HEK293T (cell line): ENCODE measurements at regions not wholly inside any gene's neighbourhood (a gene's known extent, or its start where the extent isn't known, plus 50 kb on each side); places are given as distances from the start of the nearest gene placed in this dataset.

ENCODE experiments used
- CTCF ChIA-PET: fragments of 350-600 bp; formaldehyde crosslinking; extraction: SDS; loops from one replicate; lab custom pipeline; 2021; ENCODE audit warnings: antibody characterized with exemption, inconsistent platforms; lab: Yijun Ruan, JAX
- POLR2A ChIA-PET: fragments of 350-600 bp; formaldehyde crosslinking; extraction: SDS; loops from one replicate; lab custom pipeline; 2020; ENCODE audit warnings: antibody characterized with exemption, inconsistent platforms; lab: Yijun Ruan, JAX
- DNase-seq: peaks from one replicate; pipeline ENCODE4 v3.0.0; 2012; ENCODE audit warnings: mixed read lengths; ENCODE audit errors: extremely low spot score
- ARNT ChIP-seq: fragments of 450-650 bp; IDR thresholded peaks from 2 replicates; pipeline ENCODE4 v1.6.1; 2017; ENCODE audit warnings: mild to moderate bottlenecking
- BHLHE40 ChIP-seq: fragments of 450-650 bp; IDR thresholded peaks from 2 replicates; pipeline ENCODE4 v1.6.1; 2016; ENCODE audit warnings: mild to moderate bottlenecking, moderate library complexity, borderline replicate concordance
- CTBP1 ChIP-seq: fragments of 450-650 bp; IDR thresholded peaks from 2 replicates; pipeline ENCODE4 v1.6.1; 2016; ENCODE audit warnings: borderline replicate concordance
- ELF4 ChIP-seq: fragments of 450-650 bp; IDR thresholded peaks from 2 replicates; pipeline ENCODE4 v1.6.1; 2017; ENCODE audit warnings: antibody characterized with exemption
- FOXA1 ChIP-seq: fragments of 450-650 bp; IDR thresholded peaks from 2 replicates; pipeline ENCODE4 v1.6.1; 2016; ENCODE audit warnings: mild to moderate bottlenecking
- FOXK2 ChIP-seq: fragments of 450-650 bp; IDR thresholded peaks from 2 replicates; pipeline ENCODE4 v1.6.1; 2016; ENCODE audit warnings: mild to moderate bottlenecking
- FOXM1 ChIP-seq: fragments of 450-650 bp; IDR thresholded peaks from 2 replicates; pipeline ENCODE4 v1.6.1; 2017; ENCODE audit warnings: mild to moderate bottlenecking, borderline replicate concordance
- HDGF ChIP-seq: fragments of 450-650 bp; IDR thresholded peaks from 2 replicates; pipeline ENCODE4 v1.6.1; 2017; ENCODE audit warnings: antibody characterized with exemption, borderline replicate concordance
- L3MBTL2 ChIP-seq: fragments of 450-650 bp; conservative IDR thresholded peaks from 2 replicates; pipeline ENCODE4 v1.6.1; 2016; ENCODE audit warnings: mild to moderate bottlenecking
- LEF1 ChIP-seq: fragments of 450-650 bp; IDR thresholded peaks from 2 replicates; pipeline ENCODE4 v1.6.1; 2017; ENCODE audit warnings: mild to moderate bottlenecking, borderline replicate concordance
- NFRKB ChIP-seq: fragments of 450-650 bp; IDR thresholded peaks from 2 replicates; pipeline ENCODE4 v1.6.1; 2016; ENCODE audit warnings: mild to moderate bottlenecking, moderate library complexity
- PKNOX1 ChIP-seq: fragments of 450-650 bp; IDR thresholded peaks from 2 replicates; pipeline ENCODE4 v1.6.1; 2016
- SP1 ChIP-seq: fragments of 450-650 bp; IDR thresholded peaks from 2 replicates; pipeline ENCODE4 v1.6.1; 2017
- SUZ12 ChIP-seq: fragments of 450-650 bp; IDR thresholded peaks from 2 replicates; pipeline ENCODE4 v1.6.1; 2016; ENCODE audit warnings: mild to moderate bottlenecking
- TARDBP ChIP-seq: fragments of 450-650 bp; IDR thresholded peaks from 2 replicates; pipeline ENCODE4 v1.6.1; 2016
- ZNF384 ChIP-seq: fragments of 450-650 bp; IDR thresholded peaks from 2 replicates; pipeline ENCODE4 v1.6.1; 2016

GRCh38 chr7:26097837-26098668, 53.9 kb upstream of the NFE2L3 start:
- DNase-seq, result no peak
- ChIA-PET CTCF (interaction anchor here (0.8 to 1.4 kb wide), 3 partner anchors 19 to 267 kb away, joined by 3 to 5 read pairs (median 3); no protein-coding TSS in a partner anchor), POLR2A (interaction anchor here (0.8 to 1.2 kb wide), 3 partner anchors 54 to 102 kb away, joined by 3 to 6 read pairs (median 3); partner anchors contain the start of genes HNRNPA2B1 and NFE2L3)
- no peak for TF ChIP-seq L3MBTL2
- TF ChIP-seq SP1, result no peak
- TF ChIP-seq ARNT, result no peak
- TF ChIP-seq PKNOX1, result no peak
- TF ChIP-seq CTBP1, result no peak
- no peak for TF ChIP-seq TARDBP
- no peak for TF ChIP-seq HDGF
- TF ChIP-seq SUZ12, result no peak
- no peak for TF ChIP-seq FOXM1
- no peak for TF ChIP-seq FOXK2
- no peak for TF ChIP-seq LEF1
- TF ChIP-seq ZNF384, result no peak
- no peak for TF ChIP-seq ELF4
- no peak for TF ChIP-seq BHLHE40
- TF ChIP-seq FOXA1, result no peak

GRCh38 chr7:26099236-26099635, 52.8 kb upstream of the NFE2L3 start:
- TF ChIP-seq HDGF, result no peak
- ChIA-PET POLR2A (interaction anchor here (0.7 to 0.8 kb wide), 2 partner anchors 21 to 101 kb away, joined by 3 to 4 read pairs; partner anchors contain the start of gene HNRNPA2B1), CTCF (no interaction called here)
- DNase-seq, result no peak

DNA sequence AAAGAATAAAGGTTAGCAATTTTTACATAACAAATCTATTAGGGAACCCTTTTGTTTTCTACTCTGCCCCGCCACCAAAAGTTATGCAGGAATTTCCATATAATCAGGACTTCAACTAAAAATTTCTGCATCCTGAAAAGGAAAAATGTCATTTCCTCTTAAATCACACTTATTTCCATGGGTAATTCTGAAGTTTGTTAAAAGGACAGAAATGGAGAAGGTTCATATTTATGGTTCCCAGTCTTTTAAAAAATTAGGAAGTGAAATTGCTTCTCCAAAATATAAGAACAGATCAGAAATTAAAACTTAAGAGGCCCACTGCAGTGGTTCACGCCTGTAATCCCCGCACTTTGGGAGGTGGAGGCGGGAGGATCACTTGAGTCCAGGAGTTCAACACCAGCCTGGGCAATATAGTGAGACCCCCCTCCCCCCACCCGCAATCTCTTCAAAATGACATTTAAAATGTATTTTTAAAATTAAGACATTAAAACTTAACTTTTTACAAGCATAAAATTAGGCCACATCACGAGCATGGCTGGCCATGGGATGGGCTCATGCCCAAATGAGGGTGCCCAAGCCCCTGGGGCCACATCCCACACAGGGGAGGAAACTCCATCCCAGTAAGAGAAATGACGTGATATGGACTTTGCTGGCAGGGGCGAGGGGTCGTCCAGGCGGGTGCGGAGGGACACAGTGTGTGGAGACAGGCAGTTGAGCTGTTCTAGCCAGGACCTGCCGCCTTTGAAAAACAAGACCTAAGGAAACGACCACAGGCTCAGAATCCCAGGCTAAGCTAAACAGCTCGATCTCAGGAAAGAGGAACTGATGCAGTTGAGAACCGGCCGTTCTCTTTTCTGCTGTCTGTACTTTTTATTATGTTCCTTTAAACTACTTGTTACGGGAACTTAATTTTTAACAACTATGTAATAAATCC, 51.3 kb upstream of the NFE2L3 start:
- no peak for DNase-seq
- TF ChIP-seq CTBP1 (no peak), LEF1 (no peak), L3MBTL2 (no peak), SP1 (no peak), FOXM1 (no peak), PKNOX1 (no peak), TARDBP (no peak), HDGF (no peak), ARNT (no peak), SUZ12 (no peak), NFRKB (no peak), FOXA1 (no peak), FOXK2 (no peak), BHLHE40 (no peak), ELF4 (no peak), ZNF384 (no peak)
- CTCF ChIA-PET, result interaction anchor here (0.7 kb wide), 1 partner anchor 21 kb away, joined by 3 read pairs; no protein-coding TSS in a partner anchor
- POLR2A ChIA-PET, result no interaction called here

DNA sequence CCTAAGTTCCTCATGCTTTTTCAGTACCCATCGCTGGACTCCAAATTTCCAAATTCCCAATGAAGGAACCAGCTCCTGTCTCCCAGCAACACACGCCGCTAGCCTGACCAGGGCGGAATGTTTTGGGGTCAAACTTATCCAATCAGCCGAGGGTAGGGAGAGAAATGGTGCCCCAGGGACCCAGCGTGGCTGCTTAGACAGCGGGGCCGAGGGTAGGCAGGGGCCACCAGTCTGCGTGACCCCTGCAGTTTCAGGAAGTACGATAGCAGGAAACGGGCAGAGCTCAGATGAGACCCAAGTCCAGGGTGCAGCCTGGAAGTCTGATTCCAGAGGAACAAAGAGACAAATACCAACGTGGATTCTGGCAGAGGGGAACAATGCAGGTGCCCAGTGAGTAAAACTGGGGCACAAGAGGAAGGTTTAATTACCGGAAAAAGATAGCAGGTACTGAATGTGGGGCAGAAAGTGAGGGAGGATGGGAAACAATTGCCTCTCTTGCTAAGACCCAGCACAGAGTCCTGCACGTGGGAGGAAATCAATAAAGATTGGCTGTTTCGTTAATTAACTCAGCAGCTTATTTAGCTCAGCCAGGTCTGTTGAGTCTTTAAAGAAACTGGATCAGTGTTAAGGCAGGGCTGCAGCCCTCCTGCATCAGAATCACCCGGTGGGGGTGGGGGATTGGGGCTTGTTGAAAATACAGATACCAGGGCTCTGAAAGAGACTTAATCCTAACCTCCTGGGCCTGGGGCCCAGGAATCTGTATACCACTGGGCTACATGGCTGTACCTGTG, 50.4 kb upstream of the NFE2L3 start:
- DNase-seq, result no peak
- TF ChIP-seq SUZ12, result no peak
- no peak for TF ChIP-seq FOXA1
- TF ChIP-seq ZNF384, result no peak
- no peak for TF ChIP-seq PKNOX1
- no peak for TF ChIP-seq CTBP1
- TF ChIP-seq HDGF, result no peak
- no peak for TF ChIP-seq BHLHE40
- CTCF ChIA-PET, result interaction anchor here (0.6 to 0.7 kb wide), 2 partner anchors 20 to 699 kb away, joined by 3 read pairs; no protein-coding TSS in a partner anchor
- POLR2A ChIA-PET, result no interaction called here

DNA sequence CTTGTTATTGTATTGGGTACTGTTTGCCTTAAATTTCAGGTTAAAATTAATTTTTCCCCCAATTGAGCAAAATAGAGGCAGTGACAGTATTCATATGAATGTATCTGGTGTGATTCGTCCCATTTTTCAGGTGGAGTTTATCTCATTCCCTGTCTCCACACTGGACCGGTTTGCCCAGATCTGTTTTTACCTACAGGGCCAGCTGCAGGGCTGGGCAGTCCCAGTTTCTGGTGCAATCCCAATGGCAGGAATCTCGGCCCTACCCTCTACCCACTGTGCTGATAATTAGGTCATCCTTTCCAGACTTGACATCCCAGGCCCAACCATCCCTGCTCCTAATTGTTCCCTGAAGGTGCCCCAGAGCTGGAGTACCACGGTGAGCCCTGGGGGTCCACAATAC, 49.8 kb upstream of the NFE2L3 start:
- no peak for TF ChIP-seq LEF1
- no peak for TF ChIP-seq ELF4
- TF ChIP-seq FOXK2, result no peak
- no peak for TF ChIP-seq ZNF384
- no peak for TF ChIP-seq HDGF
- no peak for TF ChIP-seq BHLHE40
- no peak for TF ChIP-seq PKNOX1
- TF ChIP-seq FOXA1, result no peak
- TF ChIP-seq TARDBP, result no peak
- no peak for TF ChIP-seq SP1
- no peak for TF ChIP-seq SUZ12
- TF ChIP-seq CTBP1, result no peak
- TF ChIP-seq L3MBTL2, result no peak
- no peak for TF ChIP-seq FOXM1
- TF ChIP-seq ARNT, result no peak
- no peak for TF ChIP-seq NFRKB
- ChIA-PET POLR2A (no interaction called here), CTCF (interaction anchor here (0.6 kb wide), 1 partner anchor 700 kb away, joined by 3 read pairs; no protein-coding TSS in a partner anchor)
- DNase-seq, result no peak
